WERI-Rb-1 (cell line): ENCODE measurements at regions not wholly inside any gene's neighbourhood (a gene's known extent, or its start where the extent isn't known, plus 50 kb on each side); places are given as distances from the start of the nearest gene placed in this dataset.

Experiments used
- DNase-seq: peaks from one replicate; pipeline ENCODE4 v3.0.0-alpha.2; 2020
- H3K27ac ChIP-seq: fragments of 250-450 bp; sonication (Bioruptor Pico); 2 replicates; pipeline ENCODE4 v1.5.1; 2020; ENCODE audit warnings: mild to moderate bottlenecking, moderate library complexity
- H3K27me3 ChIP-seq: fragments of 250-450 bp; sonication (Bioruptor Pico); 2 replicates; pipeline ENCODE4 v1.5.1; 2021; ENCODE audit warnings: mild to moderate bottlenecking, low read depth, moderate library complexity; ENCODE audit not compliant: insufficient read depth, severe bottlenecking
- H3K36me3 ChIP-seq: fragments of 250-450 bp; sonication (Bioruptor Pico); 2 replicates; pipeline ENCODE4 v1.5.1; 2020; ENCODE audit warnings: mild to moderate bottlenecking, moderate library complexity
- H3K4me3 ChIP-seq: 2 replicates; pipeline ENCODE4 v1.5.1; 2011; ENCODE audit warnings: low read depth, mild to moderate bottlenecking, control low read depth, low read length
- H3K9me3 ChIP-seq: fragments of 250-450 bp; sonication (Bioruptor Pico); 2 replicates; pipeline ENCODE4 v1.5.1; 2021; ENCODE audit warnings: mild to moderate bottlenecking, moderate library complexity; ENCODE audit not compliant: severe bottlenecking
- CTCF ChIP-seq: IDR thresholded peaks from 2 replicates; pipeline ENCODE4 v1.5.1; 2011; ENCODE audit warnings: low read depth, mild to moderate bottlenecking, control low read depth, inconsistent platforms, low read length

- Histone ChIP-seq H3K36me3 (no peaks in the 10 kb centered on the region), H3K27ac (no peak overlapping the region), H3K9me3 (no peaks in the 10 kb centered on the region), H3K4me3 (no peak overlapping the region), H3K27me3 (no peaks in the 10 kb centered on the region)
- TF ChIP-seq CTCF = no peak
- DNase-seq = no peak
Measured at GRCh38 chr4:43709443-43709842, 739.2 kb downstream of the KCTD8 start.

GRCh38 chr4:43716721-43717395, 731.8 kb downstream of the KCTD8 start:
- Histone ChIP-seq H3K27ac (no peak overlapping the region), H3K27me3 (no peaks in the 10 kb centered on the region), H3K4me3 (no peak overlapping the region), H3K36me3 (no peaks in the 10 kb centered on the region), H3K9me3 (no peaks in the 10 kb centered on the region)
- no peak for TF ChIP-seq CTCF
- DNase-seq = no peak

- H3K4me3 ChIP-seq = no peak overlapping the region
- H3K36me3 ChIP-seq = no peaks in the 10 kb centered on the region
- TF ChIP-seq CTCF = no peak
- no peak overlapping the region for H3K27ac ChIP-seq
- no peak for DNase-seq
- H3K9me3 ChIP-seq = no peaks in the 10 kb centered on the region
- H3K27me3 ChIP-seq = no peaks in the 10 kb centered on the region
Measured at GRCh38 chr4:43718369-43718768, 730.2 kb downstream of the KCTD8 start.

- no peak overlapping the region for H3K27ac ChIP-seq
- no peaks in the 10 kb centered on the region for H3K27me3 ChIP-seq
- no peak for DNase-seq
- no peaks in the 10 kb centered on the region for H3K9me3 ChIP-seq
- no peak overlapping the region for H3K4me3 ChIP-seq
- no peaks in the 10 kb centered on the region for H3K36me3 ChIP-seq
- TF ChIP-seq CTCF = no peak
Measured at GRCh38 chr4:43732829-43733426, 715.7 kb downstream of the KCTD8 start.

GRCh38 chr4:43742083-43742482, 706.5 kb downstream of the KCTD8 start:
- no peaks in the 10 kb centered on the region for H3K9me3 ChIP-seq
- no peak for TF ChIP-seq CTCF
- DNase-seq = no peak

GRCh38 chr4:43754566-43754965, 694.0 kb downstream of the KCTD8 start:
- Histone ChIP-seq H3K4me3 (no peak overlapping the region), H3K27me3 (no peaks in the 10 kb centered on the region), H3K9me3 (no peaks in the 10 kb centered on the region), H3K36me3 (no peaks in the 10 kb centered on the region), H3K27ac (no peak overlapping the region)
- no peak for TF ChIP-seq CTCF
- DNase-seq = no peak

More at GRCh38 chr4:43742083-43742482, 706.5 kb downstream of the KCTD8 start:
- H3K27ac ChIP-seq = no peak overlapping the region
- no peaks in the 10 kb centered on the region for H3K36me3 ChIP-seq
- H3K27me3 ChIP-seq = no peaks in the 10 kb centered on the region
- H3K4me3 ChIP-seq = no peak overlapping the region
